HG02884 (cell line): ENCODE measurements at regions not wholly inside any gene's neighbourhood (a gene's known extent, or its start where the extent isn't known, plus 50 kb on each side); places are given as distances from the start of the nearest gene placed in this dataset.
"Not testable (repeated sequence)": the region's sequence is repeated elsewhere in the genome, so short reads cannot be mapped to it uniquely, and the experiment has no call there.

Experiments used
- ATAC-seq: cut with Tn5 transposase; IDR thresholded peaks from one replicate; pipeline ENCODE4 v1.9.1; 2021; ENCODE audit warnings: mild to moderate bottlenecking, moderate library complexity; ENCODE audit not compliant: unreplicated experiment

DNA sequence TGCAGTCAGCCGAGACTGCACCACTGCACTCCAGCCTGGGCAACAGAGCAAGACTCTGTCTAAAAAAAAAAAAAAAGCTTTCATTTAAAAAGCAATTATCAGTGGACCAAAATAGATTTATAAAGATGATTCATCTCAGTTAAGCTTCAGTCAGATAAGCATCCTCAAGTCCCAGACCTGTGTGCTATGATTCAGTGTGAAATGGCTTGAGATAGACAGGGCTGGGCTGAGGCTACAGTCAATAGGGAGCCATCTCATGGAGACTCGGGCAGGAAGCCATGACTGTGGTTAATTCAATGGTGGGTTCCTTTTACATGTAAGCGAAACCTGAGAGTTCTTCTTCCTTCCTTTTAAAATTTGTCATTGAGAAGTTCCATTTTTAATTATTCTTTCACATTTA is 276.0 kb downstream of the TFAP2A start:
- ATAC-seq: no peak

DNA sequence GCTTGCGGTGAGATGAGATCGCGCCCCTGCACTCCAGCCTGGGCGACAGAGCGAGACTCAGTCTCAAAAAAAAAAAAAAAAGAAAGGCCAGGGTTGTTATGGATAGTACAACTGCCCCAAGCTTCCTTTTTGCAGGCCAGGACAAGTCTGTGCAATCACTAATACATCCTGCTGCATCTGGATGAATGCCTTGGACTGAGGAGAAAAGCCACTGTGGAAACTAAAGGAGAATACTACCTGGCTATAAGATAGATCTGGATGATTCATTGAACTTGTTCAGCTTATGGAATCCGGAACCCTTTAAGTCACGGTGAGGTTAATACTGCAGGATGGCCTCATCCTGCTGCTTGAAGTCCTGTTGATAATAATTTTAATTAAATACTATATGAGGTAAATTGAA is 278.2 kb downstream of the TFAP2A start:
- ATAC-seq: no peak

DNA sequence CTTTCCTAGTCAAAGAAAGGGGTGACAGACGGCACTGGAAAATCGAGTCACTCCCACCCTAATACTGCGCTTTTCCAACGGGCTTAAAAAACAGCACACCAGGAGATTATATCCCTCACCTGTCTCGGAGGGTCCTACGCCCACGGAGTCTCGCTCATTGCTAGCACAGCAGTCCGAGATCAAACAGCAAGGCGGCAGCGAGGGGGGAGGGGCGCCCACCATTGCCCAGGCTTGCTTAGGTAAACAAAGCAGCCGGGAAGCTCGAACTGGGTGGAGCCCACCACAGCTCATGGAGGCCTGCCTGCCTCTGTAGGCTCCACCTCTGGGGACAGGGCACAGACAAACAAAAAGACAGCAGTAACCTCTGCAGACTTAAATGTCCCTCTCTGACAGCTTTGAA is 280.7 kb downstream of the TFAP2A start:
- ATAC-seq: not testable (repeated sequence)

DNA sequence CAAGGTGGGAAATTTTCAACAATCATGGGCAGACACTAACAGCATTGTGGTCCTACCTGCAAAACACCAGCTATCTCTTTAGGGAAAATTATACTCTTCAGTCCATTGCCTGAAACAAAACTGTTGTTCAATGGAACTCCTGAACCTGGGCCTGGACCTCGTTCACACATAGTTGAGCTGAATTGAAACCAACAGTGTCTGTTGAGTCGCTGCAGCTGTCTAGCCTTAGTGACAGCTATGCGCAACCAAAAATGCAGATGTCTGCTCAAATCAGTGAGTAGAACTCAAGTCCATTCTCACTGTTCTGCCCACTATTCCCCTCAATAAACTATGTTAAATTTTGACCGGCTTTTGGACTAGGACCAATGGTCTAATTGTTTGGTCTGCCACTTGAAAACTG is 286.2 kb downstream of the TFAP2A start:
- no peak for ATAC-seq

DNA sequence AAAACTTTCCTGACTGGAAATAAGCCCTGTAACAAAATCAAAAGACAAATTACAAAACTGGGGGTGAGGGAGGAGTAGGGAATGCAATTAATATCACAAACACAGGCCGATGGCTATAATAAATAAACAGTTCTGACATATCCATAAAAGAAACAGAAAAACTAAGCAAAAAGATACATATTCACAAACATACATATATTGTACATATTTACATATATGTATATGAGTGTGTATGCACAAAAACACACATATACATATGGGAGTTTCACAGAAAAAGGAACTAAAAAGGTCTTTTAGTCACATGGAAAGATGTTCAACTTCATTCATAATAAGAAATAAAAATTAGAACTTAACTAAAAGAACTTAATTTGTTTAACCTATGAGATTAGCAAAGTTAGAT is 292.7 kb downstream of the TFAP2A start:
- ATAC-seq: no peak

DNA sequence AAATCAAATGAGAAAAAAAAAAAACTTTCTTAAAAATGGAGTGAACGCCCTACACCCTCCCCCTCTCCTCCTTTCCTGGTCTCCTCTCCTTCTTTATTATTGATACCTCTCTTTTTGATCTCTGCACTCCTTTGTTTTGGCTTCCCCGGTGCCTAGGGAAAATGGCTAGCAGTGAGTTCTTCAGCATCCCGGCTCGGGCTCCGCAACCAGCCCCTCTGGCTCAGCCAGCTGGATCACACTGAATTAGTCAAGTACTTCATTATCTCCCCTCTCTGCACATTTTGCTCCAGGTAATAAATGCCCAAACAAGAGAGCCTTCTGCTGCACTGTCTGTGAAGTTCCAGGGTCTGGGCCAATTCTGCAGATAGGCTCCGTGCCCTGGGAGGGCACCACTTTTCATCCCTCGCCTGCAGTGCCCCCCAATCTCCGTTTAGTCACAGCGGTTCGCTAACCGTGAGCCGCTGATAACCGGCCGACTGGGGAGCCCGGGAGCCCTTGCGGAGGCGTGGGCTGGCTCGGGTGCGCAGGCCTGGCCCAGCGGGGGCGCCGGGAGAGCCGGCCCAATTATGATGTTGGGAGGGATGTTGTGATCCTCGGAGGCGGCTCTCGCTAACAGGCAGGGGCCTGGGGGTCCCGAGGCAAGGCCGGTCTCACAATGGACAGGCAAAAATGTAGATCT is 301.9 kb downstream of the TFAP2A start:
- ATAC-seq: no peak

DNA sequence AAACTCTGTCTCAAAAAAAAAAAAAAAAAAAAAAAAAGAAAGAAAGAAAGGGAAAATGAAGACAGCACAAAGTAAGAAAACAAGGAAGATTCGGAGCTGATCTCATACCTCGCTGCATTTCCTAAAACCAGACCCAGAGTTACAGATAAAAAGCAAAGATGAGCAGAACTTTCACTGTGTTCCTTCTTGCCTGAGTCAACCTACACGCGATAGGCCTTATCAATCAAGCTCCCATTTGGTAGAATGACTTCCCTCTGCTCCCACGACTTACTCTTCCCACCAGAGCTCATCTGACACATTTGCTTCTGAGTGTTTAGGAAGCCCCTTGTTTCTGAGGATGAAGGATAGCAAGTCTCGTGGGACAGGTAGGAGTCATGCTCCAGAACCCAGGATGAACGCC is 302.9 kb downstream of the TFAP2A start:
- ATAC-seq: no peak

DNA sequence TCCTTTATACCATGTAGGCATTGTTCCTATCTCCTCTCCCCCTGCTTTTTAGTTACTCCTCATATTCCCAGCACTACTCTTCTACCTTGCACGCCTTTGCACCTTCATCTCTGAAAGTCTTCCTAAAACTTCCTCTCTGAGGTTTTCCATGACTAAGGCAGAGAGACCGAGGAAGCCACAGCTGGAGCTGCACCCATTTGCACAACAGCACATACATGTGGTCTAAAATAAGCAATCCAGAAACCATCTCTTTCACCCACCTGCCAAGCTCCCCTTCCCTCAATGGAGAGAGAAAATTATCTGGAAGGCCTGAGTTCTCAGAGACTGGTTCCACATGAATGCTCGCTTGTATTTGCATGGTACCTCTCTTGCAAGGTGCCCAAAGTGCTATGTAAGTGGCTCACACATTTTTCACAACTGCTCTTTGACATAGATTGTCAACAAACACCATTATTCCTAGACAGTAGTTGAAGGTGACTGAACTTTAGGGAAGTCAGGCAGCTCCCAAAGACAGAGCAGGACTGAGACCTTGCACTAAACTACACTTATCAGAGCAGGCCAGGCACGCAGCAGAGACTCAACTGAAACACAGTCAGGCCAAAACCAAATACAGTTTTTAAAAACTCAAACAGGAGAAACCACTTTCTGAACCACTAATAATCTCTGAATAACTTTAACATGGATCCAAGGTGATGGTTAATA is 313.2 kb downstream of the TFAP2A start:
- no peak for ATAC-seq

DNA sequence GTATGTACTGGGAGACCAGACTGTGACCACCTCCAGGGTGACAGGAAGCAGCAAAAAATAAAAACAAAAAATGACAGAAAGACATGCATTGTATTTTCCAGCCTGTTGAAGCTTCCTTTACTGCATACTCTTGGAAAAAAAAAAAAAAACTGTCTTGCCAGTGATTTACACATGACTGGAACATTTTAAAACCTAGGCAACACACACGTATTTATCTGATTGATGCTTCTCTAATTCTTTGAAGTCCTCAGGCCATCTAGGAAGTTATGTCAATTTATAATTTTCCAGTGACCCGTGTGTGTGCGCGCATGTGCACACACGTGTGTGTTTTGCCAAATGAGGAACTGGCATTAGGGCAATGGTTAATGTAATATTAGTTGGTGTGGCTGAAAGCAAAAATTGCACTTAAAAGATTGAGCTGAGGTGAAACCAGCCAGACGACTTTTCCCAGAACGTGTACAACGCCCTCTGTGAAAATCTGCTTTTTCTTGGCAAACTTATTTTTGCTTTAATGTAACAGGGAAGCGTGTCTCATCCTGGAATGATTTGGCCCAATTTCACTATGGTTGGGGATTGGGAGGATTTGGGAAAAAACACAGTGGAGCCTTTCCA is 315.2 kb downstream of the TFAP2A start:
- no peak for ATAC-seq

DNA sequence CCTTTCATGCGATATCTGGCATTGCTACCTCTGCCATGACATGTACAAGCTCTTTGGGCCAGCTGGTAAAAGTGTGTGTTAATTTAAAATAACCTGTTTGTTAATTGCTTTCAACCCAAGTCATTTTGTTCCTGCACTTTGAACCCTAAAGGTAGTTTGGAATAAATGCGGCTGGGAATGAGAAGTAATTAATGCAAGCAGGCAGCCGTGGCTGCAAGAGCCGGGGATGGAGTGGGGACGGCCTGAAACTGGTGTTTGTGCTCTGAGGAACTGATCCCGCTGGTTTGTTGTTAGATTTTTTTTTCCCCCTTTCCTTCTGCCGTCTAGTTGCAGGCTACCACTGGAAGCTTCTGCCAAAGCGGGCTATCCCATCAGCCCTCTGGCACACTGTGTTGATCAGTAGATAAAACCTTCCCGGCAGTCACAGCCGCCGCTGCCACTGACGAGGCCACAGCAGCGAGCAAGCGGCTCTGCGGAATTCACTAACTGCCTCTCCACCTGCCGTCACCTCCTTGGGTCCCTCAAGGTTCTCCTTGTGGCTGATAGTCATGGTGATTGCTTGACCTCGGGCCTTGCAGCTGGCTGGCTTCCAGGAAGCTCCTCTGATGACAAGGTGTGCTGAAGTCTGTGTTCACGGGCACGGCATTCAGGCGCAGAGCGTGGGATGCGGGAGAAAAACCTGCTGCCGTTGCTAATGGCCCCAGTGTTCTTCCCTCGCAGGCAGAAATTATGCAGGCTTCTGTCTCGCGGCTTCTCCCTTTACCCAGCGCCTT is 315.9 kb downstream of the TFAP2A start:
- no peak for ATAC-seq

DNA sequence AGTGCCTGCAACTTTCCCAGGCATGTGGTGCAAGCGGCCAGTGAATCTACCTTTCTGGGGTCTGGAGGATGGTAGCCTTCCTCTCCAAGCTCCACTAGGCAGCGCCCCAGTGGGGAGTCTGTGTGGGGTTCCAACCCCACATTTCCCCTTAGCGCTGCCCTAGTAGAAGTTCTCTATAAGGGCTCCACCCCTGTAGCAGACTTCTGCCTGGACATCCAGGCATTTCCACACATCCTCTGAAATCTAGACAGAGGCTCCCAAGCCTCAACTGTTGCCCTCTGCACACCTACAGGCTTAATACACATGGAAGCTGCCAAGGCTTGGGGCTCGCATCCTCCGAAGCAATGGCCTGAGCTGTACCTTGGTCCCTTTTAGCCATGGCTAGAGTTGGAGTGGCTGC is 321.6 kb downstream of the TFAP2A start:
- no peak for ATAC-seq

DNA sequence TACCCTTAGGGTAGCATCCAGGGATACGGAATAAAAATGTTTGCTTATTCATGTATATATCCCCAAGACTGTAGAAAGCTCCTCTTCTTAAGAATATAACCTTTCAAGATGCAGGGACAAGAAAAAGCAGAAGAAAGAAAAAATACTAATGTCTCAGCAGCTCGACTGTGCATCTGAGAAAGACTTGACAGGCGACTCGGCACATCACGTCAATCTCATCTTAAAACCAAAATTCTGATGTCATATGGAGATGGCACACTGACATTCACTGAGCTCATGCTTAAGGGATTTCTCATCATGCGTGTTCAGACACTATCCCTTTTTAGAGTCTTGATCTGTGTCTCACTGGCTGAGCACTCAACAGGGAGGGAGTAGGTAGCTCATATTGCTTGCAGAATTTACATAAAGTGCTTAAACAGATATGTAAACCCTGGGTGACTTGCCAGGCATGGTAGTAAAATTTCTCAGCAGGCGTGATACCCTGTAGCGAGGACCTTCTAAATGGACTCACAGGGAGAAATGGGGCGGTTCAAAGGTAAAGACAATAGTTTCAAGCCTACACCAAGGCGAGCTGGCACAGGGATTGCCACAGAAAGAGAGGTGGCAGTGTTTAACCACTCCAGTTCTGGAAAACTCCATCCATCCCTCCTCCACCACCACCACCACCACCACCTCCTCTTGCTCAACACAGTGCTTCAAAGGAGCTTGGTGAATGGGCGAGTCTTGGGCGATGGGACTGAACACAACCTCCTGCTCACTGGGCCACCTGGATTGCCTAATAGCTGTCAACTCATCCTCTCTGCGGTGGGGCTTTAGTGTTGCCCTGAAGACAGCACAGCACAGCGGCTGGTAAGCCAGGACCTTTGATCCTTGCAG is 330.5 kb downstream of the TFAP2A start:
- no peak for ATAC-seq

DNA sequence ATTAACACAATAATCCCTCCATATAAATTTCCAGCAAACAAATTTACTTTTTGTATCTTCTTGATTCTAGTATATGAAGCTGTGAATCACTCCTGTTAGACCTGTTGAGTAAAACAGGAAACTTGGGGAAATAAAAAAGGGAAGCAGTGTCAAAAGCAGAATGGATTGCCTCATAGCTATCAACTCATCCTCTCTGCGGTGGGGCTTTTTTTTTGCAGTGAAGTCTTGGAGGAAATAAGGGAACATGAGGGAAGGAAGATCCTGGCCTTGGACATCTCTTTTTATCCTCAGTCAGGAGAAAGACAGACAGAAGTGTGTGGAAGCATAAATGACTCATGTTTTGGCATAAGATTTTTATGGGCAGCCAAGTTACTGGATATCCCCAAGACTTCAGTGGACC is 332.5 kb downstream of the TFAP2A start:
- no peak for ATAC-seq

DNA sequence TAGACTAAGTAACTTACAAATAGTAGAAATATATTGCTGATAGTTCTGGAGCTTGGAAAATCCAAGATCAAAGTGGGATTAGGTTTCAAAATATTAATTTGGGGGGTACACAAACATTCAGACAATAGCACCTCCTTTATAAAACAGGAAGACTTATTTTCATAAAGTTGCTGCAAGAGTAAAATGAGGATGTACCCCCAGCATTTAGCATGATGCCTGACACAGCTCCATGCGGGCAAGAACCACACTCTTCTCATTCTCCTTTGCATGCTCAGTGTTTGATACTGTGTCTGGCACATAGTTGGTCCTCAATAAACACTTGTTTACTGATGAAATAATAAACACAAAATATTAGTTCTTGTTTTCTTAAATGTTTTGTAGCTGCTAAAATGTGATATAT is 332.9 kb downstream of the TFAP2A start:
- ATAC-seq: no peak

DNA sequence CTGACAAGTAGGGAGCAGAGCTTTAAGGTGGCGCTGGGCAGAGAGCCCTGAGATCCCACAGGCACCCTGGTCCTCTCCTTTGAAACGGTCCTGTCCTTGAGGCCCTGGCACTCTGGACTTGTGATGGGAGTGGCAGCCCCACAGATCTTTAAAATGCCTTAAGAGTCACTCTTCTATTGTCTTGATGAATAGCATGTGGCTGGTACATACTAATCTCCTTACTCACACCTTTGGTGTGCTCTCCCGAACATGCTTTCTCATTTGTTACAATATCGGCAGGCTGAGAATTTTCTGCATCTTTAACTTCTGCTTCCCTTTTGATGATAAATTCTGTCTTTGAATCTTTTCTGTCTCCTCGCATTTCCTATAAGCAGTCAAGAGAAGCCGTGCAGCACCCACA is 333.8 kb downstream of the TFAP2A start:
- no peak for ATAC-seq

DNA sequence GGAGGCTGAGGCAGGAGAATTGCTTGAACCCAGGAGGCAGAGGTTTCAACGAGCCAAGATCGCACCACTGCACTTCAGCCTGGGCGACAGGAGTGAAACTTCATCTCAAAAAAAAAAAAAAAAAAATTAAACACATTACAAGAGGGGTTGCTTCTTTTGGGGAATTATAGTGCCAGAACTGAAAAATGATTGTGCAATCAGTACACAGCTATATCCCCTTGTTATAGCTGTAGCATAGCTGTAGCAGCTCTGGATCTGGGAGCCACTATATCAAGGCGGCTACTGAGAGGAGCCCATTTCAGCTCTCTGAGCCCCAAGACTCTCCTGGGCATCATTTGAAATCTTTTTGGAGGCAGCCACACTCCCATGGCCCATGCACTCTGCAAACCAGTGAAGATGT is 334.3 kb downstream of the TFAP2A start:
- no peak for ATAC-seq

DNA sequence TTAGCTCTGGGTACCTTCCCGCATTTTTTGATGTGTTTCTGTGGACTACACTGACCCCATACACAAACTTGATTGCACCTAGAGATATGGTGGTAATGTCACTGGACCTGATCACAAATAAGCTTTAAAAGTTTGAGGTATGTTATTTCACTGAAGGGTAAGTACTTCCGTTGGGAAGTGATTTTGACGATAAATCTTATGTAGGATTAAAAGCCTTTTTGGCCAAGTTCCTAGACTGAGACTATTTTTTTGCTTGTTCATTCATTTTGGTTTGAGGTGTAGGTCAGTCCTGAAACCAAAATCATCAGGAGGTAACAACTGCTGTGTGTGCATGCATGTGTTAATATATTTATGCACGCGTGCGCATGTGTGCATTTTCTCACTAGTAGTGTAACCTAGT is 336.3 kb downstream of the TFAP2A start:
- ATAC-seq: no peak

DNA sequence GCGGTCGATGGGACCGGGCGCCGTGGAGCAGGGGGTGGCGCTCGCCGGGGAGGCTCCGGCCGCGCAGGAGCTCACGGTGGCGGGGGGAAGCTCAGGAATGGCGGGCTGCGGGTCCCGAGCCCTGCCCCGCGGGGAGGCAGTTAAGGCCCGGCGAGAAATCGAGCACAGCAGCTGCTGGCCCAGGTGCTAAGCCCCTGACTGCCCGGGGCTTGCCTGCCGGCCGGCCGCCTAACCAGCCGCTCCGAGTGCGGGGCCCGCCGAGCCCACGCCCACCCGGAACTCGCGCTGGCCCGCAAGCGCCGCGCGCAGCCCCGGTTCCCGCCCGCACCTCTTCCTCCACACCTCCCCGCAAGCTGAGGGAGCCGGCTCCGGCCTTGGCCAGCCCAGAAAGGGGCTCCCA is 340.1 kb downstream of the TFAP2A start:
- ATAC-seq: not testable (repeated sequence)

DNA sequence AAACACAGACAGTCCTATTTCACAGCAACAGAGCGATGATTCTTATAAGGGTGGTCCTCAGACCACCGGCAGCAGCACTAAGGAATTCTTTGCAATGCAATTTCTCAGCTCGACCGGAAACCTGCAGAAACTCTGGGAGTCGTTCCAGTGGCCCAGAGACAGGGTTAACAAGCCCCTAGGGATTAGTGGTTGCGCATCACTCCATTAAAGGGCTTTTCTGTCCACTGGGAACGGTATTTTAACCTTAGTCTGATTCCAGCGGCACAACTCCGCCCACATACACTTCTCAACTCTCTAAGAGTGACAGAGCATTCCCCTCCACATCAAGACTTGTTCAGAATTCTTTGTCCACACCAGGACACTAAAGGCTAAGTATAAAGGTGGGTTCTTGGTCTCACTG is 341.5 kb downstream of the TFAP2A start:
- no peak for ATAC-seq

DNA sequence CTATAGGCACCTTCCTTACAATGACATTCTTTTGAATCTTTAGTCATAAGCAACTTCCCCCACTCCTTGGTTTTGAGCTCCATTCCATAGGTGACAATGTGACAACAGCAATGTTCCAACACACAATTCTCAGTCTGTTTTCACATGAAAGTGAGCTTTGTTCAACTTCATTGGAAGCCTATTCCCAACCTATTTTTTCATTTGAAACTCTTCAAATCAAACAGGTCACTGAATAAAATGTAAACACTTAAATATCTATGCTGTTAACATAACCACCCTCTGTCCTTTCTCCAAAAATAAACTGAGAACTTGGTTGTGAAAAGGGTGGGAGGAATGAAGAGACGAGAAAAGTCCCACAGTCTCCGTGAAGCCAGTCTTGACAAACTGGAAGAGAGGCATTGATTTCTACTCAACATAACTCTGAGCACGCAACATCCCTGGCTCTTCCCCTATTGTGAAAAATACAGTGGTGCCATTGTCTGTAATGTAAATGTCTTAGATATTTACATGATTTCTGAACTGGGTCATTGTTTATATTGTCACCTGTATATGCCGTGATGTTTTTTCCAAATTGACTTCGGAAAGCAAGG is 343.1 kb downstream of the TFAP2A start:
- ATAC-seq: no peak
